ENCODE measurements at regions not wholly inside any gene's neighbourhood (a gene's known extent, or its start where the extent isn't known, plus 50 kb on each side); places are given as distances from the start of the nearest gene placed in this dataset.

DNA sequence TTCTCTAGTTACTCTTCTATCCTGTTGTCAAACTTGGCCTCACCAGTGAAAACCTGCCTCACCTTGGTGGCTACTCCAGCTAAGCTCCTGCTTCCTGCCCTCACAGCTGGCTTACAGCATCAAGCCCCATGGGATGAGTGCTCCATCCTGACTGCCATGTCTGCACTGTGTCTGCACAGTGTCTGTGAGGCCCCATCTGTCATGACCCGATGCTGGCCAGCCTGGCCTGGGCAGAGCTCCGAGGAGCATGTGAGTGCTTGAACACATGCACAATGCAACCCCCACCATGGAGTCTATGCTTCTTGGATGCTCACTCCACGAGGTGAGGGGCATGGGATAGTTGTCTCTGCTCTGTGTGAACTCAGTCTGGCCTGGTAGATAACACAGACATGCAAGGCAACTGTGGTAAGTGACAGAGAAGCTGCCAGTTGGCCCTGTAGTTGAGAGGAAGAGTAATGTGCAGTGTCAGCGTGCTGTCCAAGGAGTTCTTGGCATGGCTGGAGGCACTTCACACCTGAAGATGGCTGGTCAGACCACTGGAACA, 207.1 kb upstream of the ZNF32 start:
- no peaks in the 10 kb centered on the region for H4K20me1 ChIP-seq
- no peak overlapping the region for H3K4me3 ChIP-seq
- H3K36me3 ChIP-seq = no peaks in the 10 kb centered on the region
- peaks cover 0 to 4% (median 0%) of the 10 kb centered on the region in 10 experiments; a peak in 1 of 20 replicates for H3K4me1 ChIP-seq
- no peaks in the 10 kb centered on the region for H3K9me3 ChIP-seq (replicated peaks in 1 of 11)
- no peak overlapping the region for H3K9ac ChIP-seq
- TF ChIP-seq Cebpa-rat (IDR thresholded peaks at IDR 0.05) = no peak
- H3K27ac ChIP-seq = no peak overlapping the region
- H3K27me3 ChIP-seq = no peaks in the 10 kb centered on the region
- H3K4me2 ChIP-seq = no peak overlapping the region; a peak in 1 of 22 replicates

DNA sequence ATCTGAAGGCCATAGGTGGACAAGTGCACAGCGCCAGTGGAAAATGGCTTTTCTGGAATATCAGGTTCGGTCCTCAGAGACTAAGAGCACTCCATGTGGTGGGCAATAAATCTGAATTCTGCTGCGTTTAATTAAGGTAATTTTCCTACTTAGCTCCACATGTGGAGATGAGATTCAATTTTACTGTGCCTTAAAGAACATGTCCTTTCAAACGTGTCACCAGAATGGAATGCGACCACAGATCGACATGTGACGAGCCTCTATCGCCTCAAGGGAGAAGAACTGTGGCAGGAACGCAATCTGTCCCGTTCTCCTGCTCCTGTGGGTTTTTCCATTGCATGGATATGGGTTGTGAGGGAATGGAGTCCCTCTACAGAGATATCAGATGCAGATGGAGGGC, 205.3 kb upstream of the ZNF32 start:
- no peak for TF ChIP-seq Cebpa-rat (IDR thresholded peaks at IDR 0.05)
- Histone ChIP-seq H3K4me2 (no peak overlapping the region), H3K27ac (no peak overlapping the region), H3K4me3 (no peak overlapping the region), H3K9me3 (replicated peaks in 1 of 11) (no peaks in the 10 kb centered on the region), H3K36me3 (no peaks in the 10 kb centered on the region), H4K20me1 (no peaks in the 10 kb centered on the region), H3K4me1 (peaks cover 0 to 4% (median 0%) of the 10 kb centered on the region in 10 experiments; a peak in 1 of 20 replicates), H3K9ac (no peak overlapping the region), H3K27me3 (no peaks in the 10 kb centered on the region)

DNA sequence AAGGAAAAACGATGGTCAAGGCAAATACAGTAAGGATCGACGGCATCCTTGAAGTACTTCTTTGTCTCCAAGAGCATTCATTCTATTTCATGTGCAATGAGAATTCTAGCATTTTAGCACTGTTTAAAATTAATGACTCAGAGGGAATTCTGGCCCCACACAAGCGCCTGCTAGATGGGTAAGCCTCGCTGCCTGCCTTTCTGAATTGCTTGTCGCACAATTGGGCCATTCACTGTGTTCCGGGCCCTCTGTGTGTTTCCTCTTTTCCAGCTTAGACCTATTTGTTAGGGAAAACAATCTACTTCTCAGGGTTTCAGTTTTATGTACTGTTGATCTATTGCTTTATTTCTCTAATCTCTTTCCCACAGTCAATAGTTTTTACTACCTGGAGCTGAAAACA, 204.7 kb upstream of the ZNF32 start:
- peaks cover 0 to 4% (median 0%) of the 10 kb centered on the region in 10 experiments; a peak in 1 of 20 replicates for H3K4me1 ChIP-seq
- H3K27me3 ChIP-seq = no peaks in the 10 kb centered on the region
- H3K36me3 ChIP-seq = no peaks in the 10 kb centered on the region
- H3K27ac ChIP-seq = no peak overlapping the region
- H3K9ac ChIP-seq = no peak overlapping the region
- H3K9me3 ChIP-seq (replicated peaks in 1 of 11) = no peaks in the 10 kb centered on the region
- H3K4me3 ChIP-seq = no peak overlapping the region
- H4K20me1 ChIP-seq = no peaks in the 10 kb centered on the region
- TF ChIP-seq Cebpa-rat (IDR thresholded peaks at IDR 0.05) = no peak
- H3K4me2 ChIP-seq = no peak overlapping the region

- no peaks in the 10 kb centered on the region for H3K36me3 ChIP-seq
- no peak overlapping the region for H3K4me3 ChIP-seq
- no peak for TF ChIP-seq Cebpa-rat (IDR thresholded peaks at IDR 0.05)
- no peaks in the 10 kb centered on the region for H3K9me3 ChIP-seq (replicated peaks in 1 of 11)
- H3K27me3 ChIP-seq = no peaks in the 10 kb centered on the region
- peaks cover 0 to 4% (median 0%) of the 10 kb centered on the region in 10 experiments; a peak in 1 of 20 replicates for H3K4me1 ChIP-seq
- no peaks in the 10 kb centered on the region for H4K20me1 ChIP-seq
- no peak overlapping the region for H3K9ac ChIP-seq
- no peak overlapping the region for H3K4me2 ChIP-seq
- no peak overlapping the region for H3K27ac ChIP-seq
Observed at GRCh38 chr10:43852644-43853214, 204.0 kb upstream of the ZNF32 start.

DNA sequence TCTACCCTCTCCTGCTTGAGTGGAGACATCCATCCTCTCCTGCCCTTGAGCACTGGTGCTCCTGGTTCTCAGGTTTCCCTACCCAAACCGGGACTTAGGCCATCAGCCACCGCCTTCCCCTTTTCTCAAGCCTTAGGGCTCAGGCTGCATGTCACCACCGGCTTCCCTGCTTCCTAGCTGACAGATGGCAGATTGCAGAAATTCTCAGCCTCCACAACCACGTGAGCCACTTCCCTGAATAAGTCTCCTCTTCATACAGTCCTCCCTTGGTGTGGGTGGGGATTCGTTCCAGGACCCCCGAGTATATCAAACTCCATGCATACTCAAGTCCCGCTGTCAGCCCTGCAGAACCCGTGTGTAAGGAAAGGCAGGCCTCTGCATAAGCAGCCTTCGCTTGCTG, 203.5 kb upstream of the ZNF32 start:
- Histone ChIP-seq H3K4me2 (no peak overlapping the region), H3K27me3 (no peaks in the 10 kb centered on the region), H4K20me1 (no peaks in the 10 kb centered on the region), H3K4me3 (no peak overlapping the region), H3K36me3 (no peaks in the 10 kb centered on the region), H3K9me3 (replicated peaks in 1 of 11) (no peaks in the 10 kb centered on the region), H3K9ac (no peak overlapping the region), H3K4me1 (peaks cover 0 to 4% (median 0%) of the 10 kb centered on the region in 10 experiments; a peak in 1 of 20 replicates), H3K27ac (no peak overlapping the region)
- no peak for TF ChIP-seq Cebpa-rat (IDR thresholded peaks at IDR 0.05)

- no peak overlapping the region for H3K4me3 ChIP-seq
- TF ChIP-seq Cebpa-rat (IDR thresholded peaks at IDR 0.05) = no peak
- no peaks in the 10 kb centered on the region for H3K9me3 ChIP-seq (replicated peaks in 1 of 11)
- H3K36me3 ChIP-seq = no peaks in the 10 kb centered on the region
- H3K27me3 ChIP-seq = no peaks in the 10 kb centered on the region
- no peak overlapping the region for H3K9ac ChIP-seq
- no peak overlapping the region for H3K4me2 ChIP-seq
- H4K20me1 ChIP-seq = no peaks in the 10 kb centered on the region
- peaks cover 6 to 11% (median 6%) of the 10 kb centered on the region in 10 experiments for H3K4me1 ChIP-seq
- H3K27ac ChIP-seq = no peak overlapping the region
Observed at GRCh38 chr10:43851030-43851429, 202.3 kb upstream of the ZNF32 start.

- no peaks in the 10 kb centered on the region for H4K20me1 ChIP-seq
- no peak for TF ChIP-seq Cebpa-rat (IDR thresholded peaks at IDR 0.05)
- no peak overlapping the region for H3K4me2 ChIP-seq
Observed at GRCh38 chr10:43849551-43849950, 200.9 kb upstream of the ZNF32 start.

GRCh38 chr10:43846968-43847367, 198.3 kb upstream of the ZNF32 start:
- Histone ChIP-seq H3K9me3 (replicated peaks in 1 of 11) (no peaks in the 10 kb centered on the region), H3K4me2 (no peak overlapping the region), H3K4me3 (no peak overlapping the region), H3K9ac (no peak overlapping the region), H4K20me1 (no peaks in the 10 kb centered on the region), H3K27ac (no peak overlapping the region), H3K27me3 (no peaks in the 10 kb centered on the region), H3K4me1 (peaks cover 6 to 9% (median 7%) of the 10 kb centered on the region in 10 experiments), H3K36me3 (no peaks in the 10 kb centered on the region)
- no peak for TF ChIP-seq Cebpa-rat (IDR thresholded peaks at IDR 0.05)

More at GRCh38 chr10:43849551-43849950, 200.9 kb upstream of the ZNF32 start:
- Histone ChIP-seq H3K4me3 (no peak overlapping the region), H3K4me1 (peaks cover 6 to 9% (median 7%) of the 10 kb centered on the region in 10 experiments), H3K9ac (no peak overlapping the region), H3K36me3 (no peaks in the 10 kb centered on the region), H3K27me3 (no peaks in the 10 kb centered on the region), H3K27ac (no peak overlapping the region), H3K9me3 (replicated peaks in 1 of 11) (no peaks in the 10 kb centered on the region)

- peak overlapping the region in 2 of 11 experiments; percentile 10 to 11; a peak in 1 of 22 replicates for H3K27ac ChIP-seq
- peak overlapping the region; percentile 43 to 84 (median 78) for H3K4me2 ChIP-seq
- H3K4me1 ChIP-seq = peaks cover 6 to 9% (median 7%) of the 10 kb centered on the region in 10 experiments
- H3K9me3 ChIP-seq (replicated peaks in 1 of 11) = no peaks in the 10 kb centered on the region
- H3K4me3 ChIP-seq = peak overlapping the region in 1 of 10 experiments; percentile 32; a peak in 1 of 20 replicates
- no peak for TF ChIP-seq Cebpa-rat (IDR thresholded peaks at IDR 0.05)
- no peaks in the 10 kb centered on the region for H3K36me3 ChIP-seq
- H3K9ac ChIP-seq = no peak overlapping the region
- H4K20me1 ChIP-seq = no peaks in the 10 kb centered on the region
- no peaks in the 10 kb centered on the region for H3K27me3 ChIP-seq
Observed at GRCh38 chr10:43846187-43846680, 197.6 kb upstream of the ZNF32 start.

DNA sequence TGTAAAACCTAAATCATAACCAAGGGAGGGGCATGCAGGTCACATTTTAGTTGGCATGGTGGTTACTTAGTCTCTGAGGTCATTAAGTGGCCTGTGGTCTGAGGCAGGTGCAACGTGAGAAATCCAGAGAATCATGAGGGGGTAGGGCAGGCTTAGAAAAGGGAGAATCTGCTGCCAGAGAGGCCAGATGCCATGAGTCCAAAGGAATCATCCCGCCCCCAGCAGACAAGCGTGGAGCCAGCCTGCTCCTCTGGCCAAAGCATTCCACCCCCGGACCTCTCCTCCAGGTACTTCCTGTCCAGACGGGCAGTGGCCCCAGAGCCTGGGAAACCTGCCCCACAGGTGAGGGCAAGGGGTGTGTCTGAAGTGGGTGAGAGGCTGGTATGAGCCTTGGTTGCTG, 196.4 kb upstream of the ZNF32 start:
- Histone ChIP-seq H3K27me3 (no peaks in the 10 kb centered on the region), H3K27ac (no peak overlapping the region), H4K20me1 (no peaks in the 10 kb centered on the region), H3K4me1 (peaks cover 6 to 9% (median 7%) of the 10 kb centered on the region in 10 experiments), H3K4me2 (no peak overlapping the region), H3K9ac (no peak overlapping the region), H3K9me3 (replicated peaks in 1 of 11) (no peaks in the 10 kb centered on the region), H3K4me3 (no peak overlapping the region), H3K36me3 (no peaks in the 10 kb centered on the region)
- TF ChIP-seq Cebpa-rat (IDR thresholded peaks at IDR 0.05) = no peak

Data from BLaER1 treated with 17β-estradiol and CSF1 and Interleukin-3, amounts not matched to agents 10 nM and 100 nM (cell line).